Panc1 (cell line): ENCODE measurements at regions not wholly inside any gene's neighbourhood (a gene's known extent, or its start where the extent isn't known, plus 50 kb on each side); places are given as distances from the start of the nearest gene placed in this dataset.

ENCODE experiments used
- CTCF ChIP-seq: fragments of 450-650 bp; IDR thresholded peaks from 2 replicates; pipeline ENCODE4 v1.5.1; 2017; ENCODE audit warnings: mild to moderate bottlenecking
- POLR2AphosphoS5 ChIP-seq: IDR thresholded peaks from 2 replicates; pipeline ENCODE4 v1.6.1; 2012; ENCODE audit warnings: mild to moderate bottlenecking, low read depth, low read length, moderate library complexity
- REST ChIP-seq, 2 experiments: IDR thresholded peaks; 2 replicates each; pipeline ENCODE4 v1.6.1; 2011 to 2012; ENCODE audit warnings: low read depth in 2 of 2, control low read depth in 1 of 2, low read length in 1 of 2, mild to moderate bottlenecking in 1 of 2, moderate library complexity in 1 of 2; ENCODE audit not compliant: insufficient read depth in 1 of 2
- SIN3A ChIP-seq: IDR thresholded peaks from 2 replicates; pipeline ENCODE4 v1.6.1; 2012; ENCODE audit warnings: low read depth, mild to moderate bottlenecking, low read length, moderate library complexity, borderline replicate concordance; ENCODE audit not compliant: insufficient read depth
- TCF7L2 ChIP-seq: IDR thresholded peaks from 2 replicates; pipeline ENCODE4 v1.6.1; 2011; ENCODE audit warnings: mild to moderate bottlenecking, low read depth, low read length, inconsistent platforms

- no peak for TF ChIP-seq CTCF
- no peak for TF ChIP-seq POLR2AphosphoS5
- no peak for TF ChIP-seq REST (IDR thresholded peaks at IDR 0.05; ENCODE audit: insufficient read depth in 1 of 2, low read depth in 2 of 2, low read length in 1 of 2)
- TF ChIP-seq SIN3A: no peak
- TF ChIP-seq TCF7L2: no peak
These were observed 369.7 kb downstream of the COG6 start for GRCh38 chr13:40024967-40025714.
